NCI-H774 (cell line): ENCODE measurements at regions not wholly inside any gene's neighbourhood (a gene's known extent, or its start where the extent isn't known, plus 50 kb on each side); places are given as distances from the start of the nearest gene placed in this dataset.

Experiments
- DNase-seq: peaks from one replicate; lab custom pipeline; 2025; lab: John Stamatoyannopoulos, UW

DNA sequence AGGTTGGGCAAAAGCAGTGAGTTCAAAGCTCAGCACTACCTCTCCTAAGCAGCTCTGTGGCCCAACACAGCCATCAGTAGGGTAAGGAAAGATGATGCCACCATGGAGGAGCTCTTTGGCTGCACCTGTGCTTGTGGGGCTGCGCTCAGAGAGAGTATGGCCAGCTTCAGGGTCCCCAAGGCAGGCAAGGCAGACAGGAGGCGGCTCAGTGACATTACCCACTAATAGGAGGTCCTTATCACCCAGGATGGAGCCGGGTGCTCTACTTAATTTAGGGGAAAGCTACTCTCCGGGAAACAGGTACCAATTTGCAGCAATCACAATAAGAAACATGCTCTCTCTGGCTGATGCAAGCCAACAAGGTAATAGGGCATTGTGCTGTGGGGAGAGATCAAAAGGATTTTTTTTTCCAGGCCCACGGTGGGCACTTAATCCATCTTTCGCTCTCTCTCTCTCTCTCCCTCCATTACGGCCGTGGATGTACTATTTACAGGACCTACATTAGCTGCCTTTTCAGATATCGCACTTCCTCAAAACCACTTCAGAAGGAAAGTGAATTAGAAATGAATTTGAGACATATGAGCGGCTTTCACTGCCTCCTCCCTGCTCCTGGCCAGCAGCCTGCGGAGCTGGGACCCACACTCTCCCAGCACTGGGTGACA is 446.3 kb downstream of the SOX6 start:
- no peak for DNase-seq

GRCh38 chr11:15910761-15911160 is 445.6 kb downstream of the SOX6 start:
- no peak for DNase-seq

- DNase-seq, result no peak
These were observed 444.8 kb downstream of the SOX6 start for GRCh38 chr11:15911377-15912044.

DNA sequence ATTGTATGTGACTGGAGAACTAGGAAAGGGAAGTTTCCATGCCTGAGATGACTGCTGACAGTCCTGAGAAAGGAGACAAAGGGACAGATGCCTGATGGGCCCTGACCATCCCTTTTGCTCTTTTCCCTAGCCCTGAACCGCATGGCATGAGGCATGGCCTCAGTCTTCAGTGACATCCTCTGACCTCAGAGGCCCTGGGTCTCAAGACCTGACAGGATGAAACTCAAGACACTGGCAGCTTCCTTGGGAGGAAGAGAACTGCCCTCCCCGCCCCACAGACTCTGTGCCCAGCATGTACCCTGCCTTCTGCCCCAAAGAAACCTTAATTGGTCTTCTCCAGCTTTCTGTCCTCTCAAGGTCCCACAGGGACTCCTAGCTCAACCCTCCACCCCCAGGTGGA is 444.1 kb downstream of the SOX6 start:
- no peak for DNase-seq

DNA sequence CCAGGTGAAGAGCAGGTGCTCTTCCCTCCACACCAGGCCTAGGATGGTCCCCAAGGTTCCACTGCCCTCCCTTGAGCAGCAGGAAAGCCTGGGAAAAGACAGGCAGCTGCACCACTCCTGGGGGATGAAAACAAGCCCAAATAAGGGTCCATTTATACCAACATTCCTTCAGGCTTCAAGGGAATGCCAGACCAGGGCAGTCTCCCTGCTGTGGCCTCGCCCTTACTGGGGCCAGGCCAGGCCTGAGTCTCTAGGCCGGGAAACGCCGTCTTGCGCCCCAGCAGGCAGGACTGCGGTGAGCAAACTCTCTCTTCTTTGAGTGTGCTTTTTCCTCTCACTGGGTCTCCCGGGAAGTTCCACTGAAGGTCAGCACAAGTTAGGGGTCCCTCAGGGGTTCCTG is 443.5 kb downstream of the SOX6 start:
- no peak for DNase-seq

DNA sequence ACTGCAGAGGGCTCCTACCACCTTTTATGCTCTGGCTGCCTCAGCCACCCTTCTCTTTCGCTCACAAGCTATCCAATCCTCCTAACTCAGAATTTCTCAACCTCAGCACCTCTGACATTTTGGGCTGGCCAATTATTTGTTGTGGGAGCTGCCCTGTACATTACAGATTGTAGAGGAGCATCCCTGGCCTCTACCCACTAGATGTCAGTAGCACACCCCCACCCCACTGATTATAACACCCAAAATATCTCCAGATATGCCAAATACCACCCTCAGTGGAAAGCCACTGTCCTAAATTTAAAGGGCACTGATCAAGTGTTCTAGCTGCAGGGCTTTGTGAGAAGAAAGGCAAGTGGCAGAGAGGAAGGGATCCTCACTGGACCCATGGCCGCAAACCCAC is 443.1 kb downstream of the SOX6 start:
- DNase-seq, result no peak
